Activated CD8-positive, alpha-beta T cell treated with anti-CD3 and anti-CD28 coated beads for 36 hours (primary cell): ENCODE measurements at regions not wholly inside any gene's neighbourhood (a gene's known extent, or its start where the extent isn't known, plus 50 kb on each side); places are given as distances from the start of the nearest gene placed in this dataset.
A peak's percentile ranks its signal among the peaks of the same experiment; 100 is the strongest.

Experiments
- ATAC-seq: fragments of 200-7000 bp; cut with Tn5 transposase; one replicate; pipeline ENCODE4 v1.10.0; 2021; ENCODE audit warnings: mild to moderate bottlenecking, moderate library complexity
- CTCF ChIA-PET: fragments of 350-600 bp; sonication (Branson Sonifier 250); formaldehyde crosslinking; loops from one replicate; lab custom pipeline; 2021; ENCODE audit warnings: antibody characterized with exemption; lab: Charles Lee
- POLR2A ChIA-PET: fragments of 350-600 bp; sonication (Branson Sonifier 250); formaldehyde crosslinking; loops from one replicate; lab custom pipeline; 2021; ENCODE audit warnings: antibody characterized with exemption; lab: Charles Lee
- DNase-seq: peaks from one replicate; pipeline ENCODE4 v3.0.0-alpha.2; 2020
- H3K27ac Mint-ChIP-seq: one replicate; pipeline ENCODE4 v1.8.0; 2021; ENCODE audit warnings: mild to moderate bottlenecking, mixed read lengths
- H3K27me3 Mint-ChIP-seq: one replicate; pipeline ENCODE4 v1.8.0; 2021; ENCODE audit warnings: mixed read lengths
- H3K36me3 Mint-ChIP-seq: one replicate; pipeline ENCODE4 v1.8.0; 2021; ENCODE audit warnings: low read depth, mixed read lengths
- H3K4me1 Mint-ChIP-seq: one replicate; pipeline ENCODE4 v1.8.0; 2021; ENCODE audit warnings: low read depth, mixed read lengths
- H3K4me3 Mint-ChIP-seq: one replicate; pipeline ENCODE4 v1.8.0; 2021; ENCODE audit warnings: mild to moderate bottlenecking, moderate library complexity, mixed read lengths
- H3K9me3 Mint-ChIP-seq: one replicate; pipeline ENCODE4 v1.8.0; 2021; ENCODE audit warnings: mixed read lengths
- intact Hi-C: fragments of 100-400 bp; cut with micrococcal nuclease; formaldehyde crosslinking; loops from one replicate; pipeline ENCODE4 v1.10.0; 2022
- TF ChIP-seq, protein P1 (sequence below): fragments of 200-600 bp; IDR thresholded peaks from one replicate; pipeline ENCODE4 v1.8.0; 2022; ENCODE audit warnings: antibody characterized with exemption, mild to moderate bottlenecking

DNA sequence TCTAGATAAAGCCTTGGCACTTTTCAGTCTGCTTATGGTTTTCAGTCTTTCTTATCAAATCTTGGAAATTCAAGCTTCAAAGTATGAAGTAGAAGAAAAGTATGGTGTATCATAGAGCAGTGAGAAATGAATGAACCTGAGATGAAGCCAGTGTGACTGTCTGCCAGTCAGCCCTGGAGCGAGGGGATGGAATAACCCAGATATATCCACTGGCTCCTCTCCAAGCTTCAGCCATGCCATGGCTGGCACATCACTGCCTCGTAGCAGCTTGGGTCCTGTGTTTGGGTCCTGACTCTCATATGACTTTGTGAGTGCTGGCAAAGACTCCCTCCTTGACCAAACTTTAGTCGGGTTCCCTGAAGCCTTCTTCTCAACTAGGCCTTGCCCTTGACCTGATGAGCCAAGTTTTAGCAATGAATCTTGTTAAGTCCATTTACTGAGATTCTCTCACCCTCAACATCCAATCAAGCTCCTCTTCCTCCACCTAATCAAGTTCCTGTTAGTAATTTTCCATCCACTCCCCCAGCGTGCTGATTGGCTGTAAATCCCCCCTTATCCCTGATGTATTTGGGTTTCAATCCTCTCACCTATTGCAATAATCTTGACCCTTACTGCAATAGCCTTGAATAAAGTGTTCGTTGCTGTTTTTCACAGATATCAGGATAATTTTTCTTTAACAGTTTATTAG, 62.5 kb upstream of the PRDX6 start:
- intact Hi-C loops = loop anchor here (5.0 to 10.0 kb wide), 2 partner anchors 600 to 667 kb away; no protein-coding TSS in a partner anchor
- CTCF ChIA-PET = interaction anchor here (1.2 to 2.1 kb wide), 3 partner anchors 10 to 672 kb away, joined by 4 to 8 read pairs (median 4); no protein-coding TSS in a partner anchor
- peaks cover 2% of the 10 kb centered on the region for H3K36me3 Mint-ChIP-seq

DNA sequence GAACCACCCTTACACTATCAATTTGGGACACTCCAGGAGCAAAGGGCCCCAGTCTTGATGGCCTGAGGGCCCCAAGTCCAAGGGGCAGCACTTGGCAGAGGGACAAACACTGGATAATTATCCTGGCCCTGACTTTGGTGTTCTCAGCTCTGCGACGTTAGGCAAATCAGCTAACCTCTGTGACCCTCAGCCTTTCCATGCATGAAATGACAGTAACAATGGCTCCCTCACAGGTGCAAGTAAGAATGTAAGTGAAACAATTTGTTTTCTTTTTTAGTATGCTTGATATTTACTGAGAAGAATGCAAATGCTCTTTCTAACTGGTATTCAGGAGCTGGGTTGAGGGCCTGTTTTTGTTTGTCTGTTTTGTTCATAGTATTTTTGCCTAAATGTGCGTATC, 61.6 kb upstream of the PRDX6 start:
- peaks cover 2% of the 10 kb centered on the region for H3K36me3 Mint-ChIP-seq
- intact Hi-C loops = loop anchor here (10.0 kb wide), 1 partner anchor 601 kb away; no protein-coding TSS in a partner anchor
- TF ChIP-seq, protein P1, sequence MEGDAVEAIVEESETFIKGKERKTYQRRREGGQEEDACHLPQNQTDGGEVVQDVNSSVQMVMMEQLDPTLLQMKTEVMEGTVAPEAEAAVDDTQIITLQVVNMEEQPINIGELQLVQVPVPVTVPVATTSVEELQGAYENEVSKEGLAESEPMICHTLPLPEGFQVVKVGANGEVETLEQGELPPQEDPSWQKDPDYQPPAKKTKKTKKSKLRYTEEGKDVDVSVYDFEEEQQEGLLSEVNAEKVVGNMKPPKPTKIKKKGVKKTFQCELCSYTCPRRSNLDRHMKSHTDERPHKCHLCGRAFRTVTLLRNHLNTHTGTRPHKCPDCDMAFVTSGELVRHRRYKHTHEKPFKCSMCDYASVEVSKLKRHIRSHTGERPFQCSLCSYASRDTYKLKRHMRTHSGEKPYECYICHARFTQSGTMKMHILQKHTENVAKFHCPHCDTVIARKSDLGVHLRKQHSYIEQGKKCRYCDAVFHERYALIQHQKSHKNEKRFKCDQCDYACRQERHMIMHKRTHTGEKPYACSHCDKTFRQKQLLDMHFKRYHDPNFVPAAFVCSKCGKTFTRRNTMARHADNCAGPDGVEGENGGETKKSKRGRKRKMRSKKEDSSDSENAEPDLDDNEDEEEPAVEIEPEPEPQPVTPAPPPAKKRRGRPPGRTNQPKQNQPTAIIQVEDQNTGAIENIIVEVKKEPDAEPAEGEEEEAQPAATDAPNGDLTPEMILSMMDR = no peak
- CTCF ChIA-PET = interaction anchor here (0.7 to 2.1 kb wide), 5 partner anchors 9 to 673 kb away, joined by 3 to 8 read pairs (median 4); no protein-coding TSS in a partner anchor
- POLR2A ChIA-PET = no interaction called here
- H3K4me3 Mint-ChIP-seq = no peak overlapping the region
- DNase-seq (no peak), ATAC-seq (no peak)
- H3K27ac Mint-ChIP-seq = no peak overlapping the region
- H3K4me1 Mint-ChIP-seq = peaks cover 43% of the 10 kb centered on the region
- H3K9me3 Mint-ChIP-seq = no peaks in the 10 kb centered on the region
- H3K27me3 Mint-ChIP-seq = no peaks in the 10 kb centered on the region

More for the DNA sequence above, 62.5 kb upstream of the PRDX6 start:
- ATAC-seq = no peak
- TF ChIP-seq, protein P1 = no peak
- no peak overlapping the region for H3K27ac Mint-ChIP-seq
- H3K9me3 Mint-ChIP-seq = no peaks in the 10 kb centered on the region
- no peak for DNase-seq
- peaks cover 46% of the 10 kb centered on the region for H3K4me1 Mint-ChIP-seq
- H3K4me3 Mint-ChIP-seq = no peak overlapping the region
- POLR2A ChIA-PET = no interaction called here
- no peaks in the 10 kb centered on the region for H3K27me3 Mint-ChIP-seq

DNA sequence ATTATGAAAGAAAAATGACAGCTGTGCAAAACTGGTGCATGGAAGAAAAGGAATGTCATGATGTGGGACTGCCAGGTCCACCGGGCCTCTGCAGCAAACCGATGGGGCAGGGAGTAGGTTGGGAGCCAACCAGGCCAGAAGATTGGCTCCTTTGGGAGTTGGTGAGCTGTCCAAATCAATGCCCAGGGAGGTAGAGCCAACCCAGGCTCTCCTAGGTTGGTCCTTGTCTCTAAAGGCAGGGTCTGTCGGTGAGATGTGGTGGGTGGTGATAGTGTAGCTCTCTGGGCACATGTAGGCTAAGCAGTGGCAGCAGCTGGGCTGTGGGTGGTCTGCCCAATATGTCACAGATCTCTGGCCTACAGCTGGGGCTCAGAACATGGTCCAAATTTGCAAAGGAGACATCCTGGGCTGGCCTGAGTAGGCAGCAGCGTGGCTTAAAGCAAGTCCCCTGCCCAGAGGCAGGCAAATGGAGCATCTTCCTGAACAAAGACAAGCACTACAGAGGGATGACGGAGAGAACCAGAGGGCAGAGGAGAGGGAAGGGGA, 61.2 kb upstream of the PRDX6 start:
- peaks cover 2% of the 10 kb centered on the region for H3K36me3 Mint-ChIP-seq
- no peaks in the 10 kb centered on the region for H3K27me3 Mint-ChIP-seq
- peaks cover 38% of the 10 kb centered on the region for H3K4me1 Mint-ChIP-seq
- DNase-seq = no peak
- H3K4me3 Mint-ChIP-seq = no peak overlapping the region
- H3K9me3 Mint-ChIP-seq = no peaks in the 10 kb centered on the region
- ChIA-PET POLR2A (no interaction called here), CTCF (interaction anchor here (0.7 to 2.1 kb wide), 5 partner anchors 9 to 674 kb away, joined by 3 to 8 read pairs (median 4); no protein-coding TSS in a partner anchor)
- TF ChIP-seq, protein P1 = no peak
- intact Hi-C loops = loop anchor here (10.0 kb wide), 1 partner anchor 601 kb away; no protein-coding TSS in a partner anchor
- no peak overlapping the region for H3K27ac Mint-ChIP-seq
- no peak for ATAC-seq

DNA sequence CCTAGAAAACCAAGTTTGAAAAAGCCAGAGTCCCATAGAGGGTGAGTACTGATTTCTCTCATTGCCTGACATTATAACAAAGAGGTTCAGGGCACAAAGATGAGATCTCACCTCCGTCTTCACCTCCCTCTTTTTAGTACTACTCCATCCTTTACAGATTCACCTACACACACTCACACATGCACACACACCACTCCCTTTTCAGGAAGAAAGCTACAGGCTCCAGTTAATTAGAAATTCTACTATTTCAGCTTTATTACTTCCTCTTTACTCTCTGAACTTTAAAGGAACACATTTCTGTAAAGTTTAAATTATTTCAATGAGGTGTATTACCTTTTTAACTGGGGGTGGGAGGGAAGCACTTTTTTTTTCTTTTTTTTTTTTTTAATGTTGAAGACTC, 59.6 kb upstream of the PRDX6 start:
- TF ChIP-seq, protein P1 = no peak
- Mint-ChIP-seq H3K27me3 (no peaks in the 10 kb centered on the region), H3K27ac (peak overlapping the region; percentile 43), H3K9me3 (no peaks in the 10 kb centered on the region), H3K4me3 (no peak overlapping the region), H3K4me1 (peaks cover 32% of the 10 kb centered on the region), H3K36me3 (peaks cover 2% of the 10 kb centered on the region)
- CTCF ChIA-PET = interaction anchor here (1.0 to 1.4 kb wide), 4 partner anchors 12 to 672 kb away, joined by 3 to 4 read pairs (median 3); no protein-coding TSS in a partner anchor
- ATAC-seq = no peak
- no peak for DNase-seq
- POLR2A ChIA-PET = no interaction called here
- intact Hi-C loops = loop anchor here (10.0 kb wide), 1 partner anchor 603 kb away; no protein-coding TSS in a partner anchor
